ENCODE measurements at regions not wholly inside any gene's neighbourhood (a gene's known extent, or its start where the extent isn't known, plus 50 kb on each side); places are given as distances from the start of the nearest gene placed in this dataset.
"Not testable (repeated sequence)": the region's sequence is repeated elsewhere in the genome, so short reads cannot be mapped to it uniquely, and the experiment has no call there.

GRCh38 chr3:102926618-102927017, 491.8 kb downstream of the ZPLD1 start:
- no peak for DNase-seq

GRCh38 chr3:102933377-102933776, 498.6 kb downstream of the ZPLD1 start:
- no peak for DNase-seq

- no peak for DNase-seq
These were observed 501.8 kb downstream of the ZPLD1 start for GRCh38 chr3:102936511-102937045.

DNA sequence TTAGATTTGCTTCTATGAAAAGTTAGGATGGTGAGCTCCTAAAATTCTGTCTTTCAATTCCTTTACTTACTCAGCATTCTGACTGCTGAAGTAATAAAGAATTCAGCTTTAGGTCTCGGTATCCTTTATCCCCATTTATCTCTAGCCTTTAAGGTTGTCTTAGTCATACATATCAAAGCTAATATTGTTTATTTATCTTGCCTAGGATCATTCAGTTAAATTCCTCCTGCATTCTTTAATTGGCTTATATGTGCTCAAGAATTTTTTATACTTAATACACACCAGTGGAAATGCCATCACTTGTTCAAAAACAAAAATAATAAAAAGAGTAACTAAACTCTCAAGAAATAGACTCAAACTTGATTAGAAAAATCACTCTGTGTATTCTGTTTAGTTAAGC, 507.0 kb downstream of the ZPLD1 start:
- DNase-seq = no peak

DNA sequence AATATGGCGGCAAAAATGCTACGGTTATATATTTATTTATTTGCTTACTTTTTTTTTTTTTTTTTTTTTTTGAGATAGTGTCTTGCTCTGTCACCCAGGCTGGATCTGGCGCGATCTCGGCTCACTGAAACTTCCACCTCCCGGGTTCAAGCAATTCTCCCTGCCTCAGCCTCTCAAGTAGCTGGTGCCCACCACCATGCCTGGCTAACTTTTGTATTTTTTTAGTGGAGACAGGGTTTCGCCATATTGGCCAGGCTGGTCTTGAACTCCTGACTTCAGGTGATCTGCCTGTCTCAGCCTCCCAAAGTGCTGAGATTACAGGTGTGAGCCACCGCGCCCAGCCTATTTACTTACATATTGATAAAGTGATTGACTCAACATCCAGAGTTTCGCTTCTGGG, 511.6 kb downstream of the ZPLD1 start:
- not testable (repeated sequence) for DNase-seq

GRCh38 chr3:102972350-102972749, 537.5 kb downstream of the ZPLD1 start:
- DNase-seq = no peak

- DNase-seq = no peak
These were observed 539.5 kb downstream of the ZPLD1 start for GRCh38 chr3:102974333-102974732.

DNA sequence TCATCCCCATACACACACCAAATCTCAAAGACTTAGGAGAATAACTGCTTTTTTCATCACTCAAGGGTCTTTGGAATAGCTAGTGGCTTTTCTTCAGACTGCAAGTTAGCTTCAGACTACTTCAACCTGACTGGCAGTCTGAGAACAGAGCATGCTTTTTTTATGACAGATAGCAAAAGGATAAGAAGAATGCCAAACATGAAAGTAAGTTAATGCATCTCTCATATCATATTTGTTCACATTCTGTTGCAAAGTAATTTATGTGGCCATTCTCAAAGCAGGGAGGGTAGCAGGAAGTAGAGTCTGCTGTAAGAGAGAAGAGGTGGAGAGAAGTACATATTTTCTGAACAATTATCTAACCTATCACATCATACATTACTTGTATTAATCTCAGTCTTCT, 544.4 kb downstream of the ZPLD1 start:
- DNase-seq = no peak

DNA sequence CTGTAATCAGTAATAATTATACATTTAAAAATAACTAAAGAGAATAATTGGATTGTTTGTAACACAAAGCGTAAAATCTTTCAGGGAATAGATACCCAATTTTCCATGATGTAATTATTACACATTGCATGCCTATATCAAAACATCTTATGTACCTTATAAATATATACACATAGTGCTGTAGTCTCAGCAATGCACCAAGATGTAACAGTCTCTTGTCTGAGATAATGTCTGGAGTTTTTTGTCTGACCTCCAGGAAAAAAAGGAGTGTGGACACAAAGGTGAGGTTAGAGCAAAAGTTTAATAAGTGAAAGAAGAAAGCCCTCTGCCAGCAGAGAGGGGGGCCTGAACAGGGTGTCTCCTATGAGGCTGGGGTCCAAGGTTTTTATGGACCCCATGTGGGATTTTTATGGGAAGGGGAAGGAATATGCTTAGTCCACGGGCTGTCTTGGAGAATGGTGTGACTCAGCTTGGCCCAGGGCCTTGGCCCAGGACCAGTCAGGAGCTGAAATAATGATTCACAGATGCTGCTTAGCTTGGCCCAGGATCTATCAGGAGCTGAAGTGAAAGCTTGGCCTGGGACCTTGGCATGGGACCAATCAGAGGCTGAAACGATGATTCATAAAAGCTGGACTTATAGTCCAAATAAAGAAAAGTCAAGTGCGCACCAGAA, 545.0 kb downstream of the ZPLD1 start:
- DNase-seq = no peak

DNA sequence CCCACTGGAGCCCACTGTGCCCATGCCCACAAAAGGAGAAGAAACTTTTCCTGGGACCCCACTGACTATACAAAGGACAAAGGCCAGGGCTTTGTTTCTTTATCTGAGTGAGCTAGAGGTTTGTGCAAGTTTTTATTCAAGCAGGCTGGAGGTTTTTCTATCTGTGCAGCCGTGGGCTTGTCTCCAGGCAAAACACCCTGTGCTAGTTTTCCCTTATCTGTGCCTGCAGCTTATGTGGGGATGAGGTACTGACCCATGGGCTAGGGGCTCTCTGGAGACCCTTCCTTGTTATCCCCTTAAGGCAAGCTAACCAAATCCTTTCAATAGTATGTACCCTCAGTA, 545.5 kb downstream of the ZPLD1 start:
- DNase-seq = no peak

- no peak for DNase-seq
These were observed 567.8 kb downstream of the ZPLD1 start for GRCh38 chr3:103002425-103003176.

DNA sequence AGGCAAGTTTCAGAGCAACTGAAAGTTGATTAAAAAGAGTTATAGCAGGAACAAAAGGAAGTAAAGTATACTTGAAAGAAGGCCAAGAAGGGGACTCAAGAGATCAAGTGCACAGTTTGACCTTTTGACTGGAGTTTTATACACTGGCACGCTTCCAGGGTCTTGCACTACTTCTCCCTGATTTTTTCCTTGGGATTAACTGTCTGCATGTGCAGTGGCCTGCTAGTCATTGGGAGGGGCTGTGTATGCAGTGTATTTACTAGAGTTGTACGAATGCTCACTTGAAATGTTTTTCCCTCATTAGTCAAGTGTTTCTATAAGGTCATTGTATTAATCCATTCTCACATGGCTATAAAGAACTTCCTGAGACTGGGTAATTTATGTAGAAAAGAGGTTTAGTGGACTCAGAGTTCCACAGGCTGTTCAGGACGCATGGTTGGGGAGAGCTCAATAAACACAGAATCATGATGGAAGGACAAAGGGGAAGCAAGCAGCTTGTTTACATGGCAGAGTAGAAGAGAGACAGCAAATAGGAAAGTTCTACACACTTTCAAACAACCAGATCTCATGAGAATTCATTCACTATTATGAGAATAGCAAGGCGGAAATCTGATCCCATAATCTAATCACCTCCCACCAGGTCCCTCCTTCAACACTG, 571.8 kb downstream of the ZPLD1 start:
- no peak for DNase-seq

- no peak for DNase-seq
These were observed 574.8 kb downstream of the ZPLD1 start for GRCh38 chr3:103009609-103010008.

DNA sequence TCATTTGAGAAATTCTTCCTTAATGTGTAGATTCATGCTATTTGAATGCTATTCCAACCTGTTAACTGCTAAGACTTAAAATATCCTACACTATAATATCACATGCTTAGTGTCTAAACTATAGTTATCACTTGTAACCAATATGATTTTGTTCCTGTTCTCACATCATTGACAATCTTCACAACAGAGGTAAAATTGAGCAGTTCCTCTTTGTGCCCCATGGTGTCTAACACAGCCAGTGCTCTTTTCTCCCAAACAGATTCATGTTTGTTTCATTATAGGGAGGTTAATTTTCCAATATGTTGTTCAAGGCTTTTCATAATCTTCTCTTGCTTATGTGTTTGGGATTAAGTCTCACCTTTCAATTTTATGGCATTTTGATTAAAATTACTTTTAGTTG, 591.1 kb downstream of the ZPLD1 start:
- DNase-seq = no peak

DNA sequence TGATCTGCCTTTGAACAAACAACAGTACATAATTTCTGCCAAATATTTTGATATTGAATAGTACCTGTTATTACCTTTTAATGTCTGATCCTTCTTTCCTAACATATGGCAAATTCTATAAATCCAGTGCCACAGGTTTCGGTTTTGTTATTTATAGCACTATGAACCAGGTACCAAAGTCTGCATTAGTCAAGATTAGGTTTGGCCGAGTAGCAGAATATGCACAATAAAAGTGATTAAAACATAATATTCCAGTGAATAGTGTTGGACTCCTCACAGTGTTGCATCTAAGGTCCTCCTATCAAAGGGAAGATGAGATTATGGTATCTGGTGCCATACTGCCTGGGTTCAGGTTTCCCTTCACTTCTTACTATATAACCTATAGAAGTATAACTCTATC, 599.0 kb downstream of the ZPLD1 start:
- no peak for DNase-seq

GRCh38 chr3:103047640-103048039, 612.8 kb downstream of the ZPLD1 start:
- no peak for DNase-seq

- no peak for DNase-seq
These were observed 613.4 kb downstream of the ZPLD1 start for GRCh38 chr3:103048068-103048722.

DNA sequence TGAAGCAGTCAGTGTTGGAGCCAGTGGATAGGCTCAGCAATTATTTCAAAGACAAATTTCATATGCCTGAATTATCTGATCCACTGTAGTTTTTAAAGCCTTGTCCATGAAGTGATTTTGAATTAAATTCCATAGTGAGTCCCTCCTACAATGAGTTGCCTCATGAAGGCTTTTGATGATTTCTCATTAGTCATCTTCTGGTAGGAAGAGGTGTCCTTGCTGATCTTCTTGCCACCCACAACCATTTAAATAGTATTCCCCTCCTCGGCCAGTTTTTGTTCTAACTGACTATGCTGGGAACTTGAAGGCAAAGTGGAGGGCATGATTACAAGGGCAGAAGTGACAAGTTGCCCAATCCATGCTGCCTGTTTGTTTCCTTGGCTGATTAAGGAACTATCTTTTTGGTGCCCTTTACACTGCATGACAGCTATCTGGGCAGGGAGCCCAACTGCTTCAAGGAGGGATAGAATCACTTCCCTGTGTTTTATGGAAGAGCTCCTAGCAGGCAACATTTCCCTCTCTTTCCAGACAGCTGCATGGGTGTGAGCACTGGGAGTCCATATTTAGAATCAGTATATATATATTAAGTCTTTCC, 617.5 kb downstream of the ZPLD1 start:
- DNase-seq = no peak

DNA sequence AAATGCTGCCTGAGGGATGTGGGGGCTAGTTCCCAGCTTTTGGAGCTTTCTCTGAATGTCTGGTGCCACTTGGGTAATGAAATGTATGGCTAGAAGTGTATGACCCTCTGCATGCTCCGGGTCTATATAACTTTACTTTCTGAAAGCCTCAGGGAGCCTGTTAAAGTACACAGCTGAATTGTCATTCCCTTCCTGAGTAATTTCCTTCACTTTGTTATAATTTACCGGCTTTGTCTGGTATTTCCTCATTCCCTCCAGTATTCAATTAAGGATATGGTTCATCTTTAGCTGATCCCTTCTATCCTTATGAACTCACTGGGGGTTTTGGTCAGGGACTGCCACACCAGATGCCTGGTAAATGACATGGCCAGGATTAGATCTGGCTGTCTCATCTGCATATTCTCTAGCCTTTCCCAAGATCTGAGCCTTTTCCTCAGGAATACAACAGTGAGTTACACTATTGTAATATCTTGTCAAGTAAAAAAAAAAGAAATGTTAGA, 620.3 kb downstream of the ZPLD1 start:
- no peak for DNase-seq

- DNase-seq = no peak
These were observed 621.7 kb downstream of the ZPLD1 start for GRCh38 chr3:103056542-103056941.

DNA sequence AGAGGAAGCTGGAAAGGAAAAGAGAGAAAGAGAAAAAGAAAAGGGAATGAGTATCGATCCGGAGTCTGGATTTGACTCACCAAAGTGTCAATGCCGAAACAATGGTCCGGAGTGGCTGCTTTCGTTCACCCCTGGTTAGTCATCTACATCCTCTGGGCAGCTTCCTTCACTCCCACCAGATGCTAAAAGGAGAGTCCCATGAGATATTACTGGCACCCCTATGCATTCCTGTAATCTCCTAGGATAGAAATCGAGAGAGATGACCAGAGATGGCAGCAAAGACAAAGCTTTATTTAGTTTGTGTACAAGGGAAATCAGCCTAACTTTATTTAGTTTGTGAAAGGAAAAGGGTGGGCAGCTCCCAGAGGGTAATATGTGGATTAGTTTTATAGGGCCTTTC, 622.2 kb downstream of the ZPLD1 start:
- DNase-seq = no peak

DNA sequence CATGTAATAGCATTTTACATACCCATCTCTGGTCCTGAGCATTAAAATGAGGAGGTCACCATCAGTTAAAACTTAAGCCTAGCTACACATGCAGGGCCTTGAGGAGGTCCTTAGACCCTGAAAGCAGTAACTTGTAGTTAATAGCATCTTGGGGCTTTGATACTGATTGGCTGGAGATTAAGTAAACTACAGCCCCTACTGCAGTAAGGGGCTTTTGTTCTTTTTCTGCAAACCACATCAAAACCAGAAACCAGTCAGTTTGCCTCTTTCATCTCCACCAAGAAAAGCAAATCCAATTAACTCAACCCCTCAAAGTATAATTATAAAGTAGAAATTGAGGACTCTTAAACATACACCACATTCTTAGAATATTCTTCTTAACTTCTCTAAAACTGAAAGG, 622.7 kb downstream of the ZPLD1 start:
- no peak for DNase-seq

GRCh38 chr3:103059432-103059831, 624.6 kb downstream of the ZPLD1 start:
- DNase-seq = no peak

Measured in bone marrow (tissue), 2 donors.